ENCODE measurements at regions not wholly inside any gene's neighbourhood (a gene's known extent, or its start where the extent isn't known, plus 50 kb on each side); places are given as distances from the start of the nearest gene placed in this dataset.

DNA sequence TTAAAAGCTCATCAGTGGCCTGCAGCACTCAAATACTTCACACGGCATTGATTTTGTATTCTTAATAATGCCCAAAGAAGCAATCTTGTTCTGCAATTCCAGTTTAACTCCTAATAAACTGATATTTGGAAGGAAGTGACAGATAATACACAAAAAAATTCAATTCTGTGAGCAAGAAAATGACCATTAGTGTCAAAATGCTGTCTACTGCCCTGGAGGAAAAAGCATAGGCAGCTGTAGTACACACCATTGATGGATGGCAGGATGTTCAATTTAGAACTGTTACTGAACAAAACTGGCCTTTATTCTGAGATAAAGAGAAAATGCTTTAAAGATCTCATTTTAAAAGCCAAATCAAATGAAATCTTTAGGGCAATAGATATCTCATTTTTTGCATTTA is 251.3 kb upstream of the FMN2 start:
- no peak for DNase-seq

DNA sequence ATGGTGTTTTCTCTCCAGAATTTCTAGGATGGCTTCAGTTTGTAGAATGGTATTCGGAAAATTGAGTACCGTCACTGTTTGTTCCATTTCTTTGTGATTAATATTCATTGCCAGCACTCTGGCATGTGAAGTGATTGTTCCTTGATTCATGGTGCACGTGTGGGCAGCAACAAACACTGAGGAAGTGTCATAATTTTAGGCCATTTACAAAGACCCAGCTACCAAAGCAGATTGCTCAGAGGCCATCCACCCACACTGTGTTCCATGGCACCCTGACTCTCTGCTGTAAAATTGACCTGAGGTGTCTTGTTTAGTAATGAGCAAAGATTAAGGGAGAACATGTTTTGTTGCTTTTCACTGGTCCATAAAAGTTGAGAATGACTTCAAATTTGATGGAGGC is 250.9 kb upstream of the FMN2 start:
- DNase-seq: no peak

DNA sequence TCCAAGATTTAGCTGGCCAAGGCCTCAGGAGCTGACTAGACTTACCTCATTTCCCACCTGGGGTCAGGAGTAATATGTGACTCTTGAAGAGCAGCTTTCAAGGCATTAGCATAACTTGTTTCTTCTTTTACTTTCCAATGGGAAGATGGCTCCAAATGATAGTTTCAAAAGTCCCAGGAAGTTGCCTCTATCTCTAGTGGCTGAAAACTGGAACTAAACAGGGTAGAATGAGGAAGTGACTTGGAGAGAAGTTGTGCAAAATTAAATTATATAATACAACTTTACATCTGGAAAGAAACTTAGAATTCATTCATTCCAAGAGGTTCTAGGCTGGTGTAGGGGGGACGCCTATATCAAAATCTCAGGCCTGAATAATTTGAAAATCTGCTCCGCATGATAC is 250.1 kb upstream of the FMN2 start:
- DNase-seq: no peak

DNA sequence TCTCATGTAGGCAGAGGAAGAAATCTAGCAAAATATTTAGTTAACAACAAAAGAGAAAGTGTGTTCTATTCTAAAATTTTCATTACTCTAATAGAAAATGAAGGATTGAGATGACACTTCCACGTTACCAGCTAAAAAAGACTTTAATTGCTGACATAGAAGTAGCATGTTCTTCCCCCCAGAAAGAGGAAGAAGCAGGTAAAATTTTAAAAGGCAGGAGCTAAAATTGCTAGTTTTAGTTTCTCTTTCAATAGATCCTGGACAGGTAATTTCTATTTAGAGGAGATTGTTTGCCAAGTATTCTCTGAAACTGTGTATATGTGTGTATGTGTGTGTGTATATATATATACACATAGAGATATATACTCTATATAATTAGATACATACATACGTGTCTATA is 248.1 kb upstream of the FMN2 start:
- DNase-seq: no peak

DNA sequence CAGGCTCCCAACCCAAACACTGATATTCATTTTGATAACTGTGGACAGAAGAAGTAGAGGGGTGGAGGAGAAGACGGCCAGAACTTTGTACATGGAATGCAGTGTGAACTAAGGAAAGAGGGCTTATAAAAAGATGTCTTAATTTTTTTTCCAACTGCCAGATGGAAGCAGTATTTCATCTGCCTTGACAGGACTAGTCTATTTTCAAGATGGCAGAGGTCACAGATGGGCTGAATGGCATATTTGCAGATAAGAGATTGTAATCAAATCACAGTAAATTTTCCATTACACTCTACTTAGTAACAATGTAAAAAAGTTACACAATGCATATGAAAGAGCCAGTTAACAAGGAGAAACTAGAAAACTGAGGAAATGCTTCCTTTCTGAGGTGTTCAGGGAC is 246.8 kb upstream of the FMN2 start:
- DNase-seq: no peak

DNA sequence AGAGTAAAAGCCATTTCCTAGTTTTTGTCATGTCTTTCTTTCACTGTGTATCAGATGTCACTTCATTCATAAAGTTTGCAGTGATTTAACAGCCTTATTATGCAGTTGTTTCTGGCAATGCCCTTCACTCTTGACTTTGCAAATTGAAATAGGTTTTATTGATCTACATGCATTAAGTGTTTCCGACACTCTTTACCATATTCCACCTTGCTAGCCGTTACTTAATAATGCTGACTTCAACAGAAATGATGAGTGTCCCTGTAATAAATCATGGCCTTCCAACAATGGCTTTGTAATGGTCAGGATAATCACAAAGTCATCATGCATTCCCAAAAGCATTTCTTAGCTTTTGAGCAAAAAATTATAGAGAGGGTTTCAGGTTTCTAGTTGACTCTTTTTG is 236.8 kb upstream of the FMN2 start:
- DNase-seq: no peak

DNA sequence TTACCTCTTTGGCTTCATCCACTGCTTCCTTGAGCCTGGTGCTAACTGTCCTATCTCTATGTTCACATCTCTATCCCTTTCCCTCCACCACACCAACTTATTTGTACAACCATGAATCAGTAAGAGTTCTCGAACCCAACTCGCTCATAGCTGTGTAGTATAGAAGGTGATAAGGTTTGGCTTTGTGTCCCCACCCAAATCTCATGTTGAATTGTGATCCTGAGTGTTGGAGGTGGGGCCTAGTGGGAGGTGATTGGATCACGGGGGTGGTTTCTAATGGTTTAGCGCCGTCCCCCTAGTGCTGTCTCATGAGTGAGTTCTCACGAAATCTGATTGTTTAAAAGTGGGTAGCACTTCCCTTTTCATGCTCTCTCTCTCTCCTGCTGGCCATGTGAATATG is 235.6 kb upstream of the FMN2 start:
- DNase-seq: no peak

DNA sequence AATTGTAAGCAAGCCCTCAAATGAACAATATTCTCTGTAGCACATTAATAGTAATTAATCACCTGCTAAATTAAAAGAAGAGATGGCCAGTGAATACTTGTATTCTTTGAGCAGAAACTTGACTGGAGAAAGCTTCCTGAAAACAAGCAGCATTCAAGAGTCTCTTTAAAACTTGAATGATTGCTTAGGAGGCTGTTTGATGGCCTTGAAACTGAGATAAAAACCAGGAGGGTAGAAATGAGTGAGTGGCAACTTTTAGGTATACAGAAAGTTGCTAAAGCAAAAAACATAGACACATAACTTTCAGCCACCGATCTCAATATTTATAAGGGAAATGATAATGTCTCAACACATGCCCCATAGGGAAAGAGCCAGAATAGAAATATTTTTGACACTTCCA is 234.8 kb upstream of the FMN2 start:
- no peak for DNase-seq

DNA sequence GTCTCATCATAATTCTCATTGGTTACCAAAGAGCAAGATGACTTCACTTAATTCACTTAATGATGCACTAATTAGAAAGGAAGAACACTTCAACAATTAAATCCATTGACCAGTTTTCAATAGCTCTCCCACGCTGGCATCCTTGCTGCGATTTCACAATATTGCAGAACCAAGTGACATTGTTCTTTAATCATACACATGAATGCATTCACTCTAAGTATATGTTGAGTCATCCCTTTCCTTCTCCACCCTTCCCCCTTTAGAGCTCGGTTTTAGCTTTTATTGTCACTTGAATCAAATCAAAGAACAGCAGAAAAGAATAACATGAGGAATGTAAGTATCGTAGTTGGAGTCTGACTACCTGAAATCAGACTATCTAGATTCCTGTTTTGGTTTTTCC is 233.6 kb upstream of the FMN2 start:
- no peak for DNase-seq

DNA sequence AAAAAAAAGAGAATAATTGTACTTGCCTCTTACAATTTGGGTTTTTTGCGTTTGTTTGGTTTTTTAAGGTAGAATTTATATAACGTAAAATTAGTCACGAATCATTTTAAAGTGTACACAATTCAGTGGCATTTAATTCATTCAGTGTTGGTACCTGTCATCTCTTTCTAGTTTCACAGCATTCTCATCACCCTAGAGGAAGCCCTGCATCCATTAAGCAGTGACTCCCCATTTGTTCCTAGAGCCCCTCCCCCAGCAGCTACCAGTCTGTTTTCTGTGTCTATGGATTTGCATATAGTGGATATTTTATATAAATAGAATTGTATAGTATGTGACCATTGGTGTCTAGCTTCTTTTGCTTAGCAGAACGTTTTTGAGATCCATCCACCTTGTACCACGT is 233.2 kb upstream of the FMN2 start:
- no peak for DNase-seq

DNA sequence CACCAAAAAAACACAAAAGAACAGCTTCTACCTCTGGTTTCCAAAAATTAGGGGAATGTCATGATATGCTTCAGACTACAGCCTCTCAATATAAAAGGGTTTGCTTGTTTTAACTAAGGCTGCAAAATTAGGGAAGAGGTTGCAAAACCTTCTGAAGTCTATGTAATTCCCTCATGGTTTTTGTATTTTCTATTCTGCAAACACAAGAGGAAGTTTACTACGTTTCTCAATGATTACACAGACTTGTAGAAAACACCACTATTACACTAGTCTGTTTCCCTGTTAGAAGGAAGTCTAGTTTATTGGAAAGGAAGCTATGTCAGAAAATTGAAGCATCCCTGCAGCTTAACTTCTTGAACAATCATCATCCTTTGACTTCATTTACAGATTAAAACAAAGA is 229.7 kb upstream of the FMN2 start:
- DNase-seq: no peak

DNA sequence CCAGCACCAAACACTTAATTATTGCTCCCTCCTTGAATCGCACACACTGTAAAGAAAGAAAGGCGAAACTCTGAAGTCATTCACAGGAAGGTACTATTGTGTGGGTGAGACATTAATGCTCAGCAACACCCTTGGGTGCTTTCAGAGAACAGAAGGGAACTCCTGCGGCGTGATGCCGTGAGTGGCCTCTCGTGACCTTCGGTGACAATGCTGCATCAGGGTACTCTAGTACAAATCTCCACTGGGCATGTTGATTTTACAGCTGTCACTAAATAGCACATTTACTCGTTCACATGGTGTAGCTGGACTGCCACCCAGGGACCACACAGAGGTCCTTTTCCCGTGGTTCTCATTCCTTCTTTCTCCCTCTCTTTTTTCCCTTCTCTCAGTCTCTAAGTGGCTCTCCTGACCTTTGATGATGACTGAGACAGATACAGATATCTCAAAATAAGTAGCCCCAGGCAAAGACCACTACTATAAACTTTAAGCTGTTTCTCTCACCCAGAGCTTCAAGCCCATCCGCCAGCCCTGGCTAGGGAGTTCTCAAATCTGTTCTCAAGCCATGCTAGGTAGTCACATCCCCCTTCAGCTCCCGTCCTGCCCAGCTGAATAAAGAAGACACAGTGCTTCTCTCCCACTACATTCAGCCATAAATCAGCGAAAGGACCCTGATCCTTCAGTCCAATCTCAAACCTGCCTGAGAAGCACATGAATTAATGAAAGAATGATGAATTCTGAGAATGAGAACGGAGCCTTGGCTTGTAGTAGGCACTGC is 223.4 kb upstream of the FMN2 start:
- DNase-seq: no peak

DNA sequence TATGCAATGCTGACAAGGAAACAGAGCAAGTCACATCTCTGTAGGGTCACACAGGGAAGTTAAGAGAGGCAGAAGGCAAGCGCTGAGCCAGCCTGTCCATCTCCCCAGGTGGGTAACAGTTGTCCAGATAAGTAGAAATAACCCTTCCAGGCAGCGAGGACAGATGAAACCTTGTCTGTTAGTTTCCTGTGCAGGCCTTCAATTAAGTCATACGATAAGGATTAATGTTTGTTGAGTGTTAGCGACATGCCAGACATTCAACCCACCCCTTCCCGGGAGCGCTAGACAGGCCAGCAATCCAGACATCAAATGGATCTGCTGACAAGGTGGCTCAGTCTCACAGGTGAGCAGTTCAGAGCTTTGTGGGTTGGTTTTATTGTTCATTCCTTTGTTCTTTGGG is 221.5 kb upstream of the FMN2 start:
- no peak for DNase-seq

DNA sequence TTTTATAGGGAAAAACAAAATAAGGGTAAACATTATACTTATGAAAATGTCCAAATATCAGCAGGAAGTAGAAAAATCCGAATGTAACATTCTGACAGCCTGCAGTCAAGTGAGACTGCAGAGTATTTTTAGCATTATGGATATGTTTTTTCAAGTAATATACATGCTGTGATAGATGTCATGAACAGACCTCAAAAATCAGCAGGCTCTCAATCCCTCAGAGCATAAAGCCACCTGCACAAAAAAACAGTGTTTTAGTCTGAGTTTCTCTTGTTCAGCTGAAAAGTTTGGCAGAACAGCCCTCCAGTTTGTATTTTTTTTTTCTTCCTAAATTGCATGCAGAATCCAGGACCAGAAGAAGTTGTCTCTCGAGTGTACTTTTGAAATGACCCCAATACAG is 219.1 kb upstream of the FMN2 start:
- DNase-seq: no peak

DNA sequence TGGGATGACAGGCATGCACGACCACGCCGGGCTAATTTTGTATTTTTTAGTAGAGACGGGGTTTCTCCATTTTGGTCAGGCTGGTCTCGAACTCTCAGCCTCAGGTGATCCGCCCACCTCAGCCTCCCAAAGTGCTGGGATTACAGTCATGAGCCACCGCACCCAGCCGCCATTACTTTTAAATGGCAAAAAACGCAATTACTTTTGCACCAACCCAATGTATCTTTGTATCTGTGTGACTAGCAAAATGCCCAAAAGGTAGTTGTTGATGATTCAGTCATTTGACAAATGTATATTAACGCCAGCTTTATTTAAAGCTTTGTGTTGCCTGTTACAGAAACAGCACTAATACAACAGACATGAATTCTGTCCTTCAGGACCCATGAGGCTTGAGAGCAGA is 216.9 kb upstream of the FMN2 start:
- no peak for DNase-seq

DNA sequence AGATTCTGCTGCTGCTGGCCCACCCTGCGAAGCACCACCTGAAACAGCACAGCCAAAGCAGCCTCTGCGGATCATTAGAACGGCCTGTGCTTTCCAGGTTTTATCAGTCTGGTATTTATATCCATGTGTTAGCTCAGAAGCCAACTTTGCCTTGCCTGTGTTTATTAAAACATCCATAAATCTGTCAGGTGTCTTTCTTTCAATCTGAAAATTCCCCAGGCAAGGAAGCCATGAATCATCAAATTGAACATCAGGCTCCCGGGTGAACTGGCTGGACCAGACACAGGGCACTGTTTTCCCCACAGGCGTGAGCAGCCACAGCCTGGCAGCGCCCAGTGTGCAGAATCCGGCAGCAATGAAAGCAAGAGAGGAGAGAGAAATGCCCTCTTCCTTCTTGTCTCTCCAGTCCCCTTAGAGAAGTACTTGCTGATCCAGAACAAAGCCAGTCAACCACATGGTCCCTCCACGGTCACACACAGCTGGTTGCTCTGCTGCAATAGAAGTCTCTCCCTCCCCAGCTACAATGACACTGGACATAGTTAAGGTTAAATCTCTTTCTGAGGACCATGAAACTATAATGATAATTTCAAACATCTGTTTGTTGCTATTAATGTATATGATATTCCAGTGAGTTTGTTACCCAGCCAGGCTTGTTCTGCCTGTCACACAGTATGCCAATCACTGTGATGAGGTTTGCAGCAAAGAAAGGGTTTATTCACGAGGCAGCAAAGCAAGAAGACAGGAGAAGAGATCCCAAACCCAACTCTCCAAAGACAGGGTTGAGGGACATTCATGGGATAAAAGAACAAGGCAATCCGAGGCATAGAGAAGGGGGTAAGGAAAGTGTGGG is 212.1 kb upstream of the FMN2 start:
- no peak for DNase-seq

DNA sequence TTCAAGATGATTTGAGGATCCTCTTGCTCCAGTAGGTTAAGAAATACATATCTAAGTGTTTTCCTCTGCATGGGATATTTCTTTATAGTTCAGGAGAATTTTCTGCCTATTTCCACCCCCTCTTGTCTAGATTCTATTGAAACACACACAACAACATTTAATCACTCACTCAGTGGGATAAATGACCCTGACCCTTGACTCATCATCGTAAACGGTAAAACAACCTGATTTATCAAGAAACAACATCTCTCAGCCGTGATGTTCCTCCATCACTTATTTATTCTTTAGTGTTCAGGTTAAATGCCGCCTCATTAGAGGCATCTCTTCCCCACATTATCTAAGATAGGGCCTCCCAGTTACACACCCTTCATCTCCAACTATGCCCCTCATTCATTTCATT is 208.7 kb upstream of the FMN2 start:
- no peak for DNase-seq

DNA sequence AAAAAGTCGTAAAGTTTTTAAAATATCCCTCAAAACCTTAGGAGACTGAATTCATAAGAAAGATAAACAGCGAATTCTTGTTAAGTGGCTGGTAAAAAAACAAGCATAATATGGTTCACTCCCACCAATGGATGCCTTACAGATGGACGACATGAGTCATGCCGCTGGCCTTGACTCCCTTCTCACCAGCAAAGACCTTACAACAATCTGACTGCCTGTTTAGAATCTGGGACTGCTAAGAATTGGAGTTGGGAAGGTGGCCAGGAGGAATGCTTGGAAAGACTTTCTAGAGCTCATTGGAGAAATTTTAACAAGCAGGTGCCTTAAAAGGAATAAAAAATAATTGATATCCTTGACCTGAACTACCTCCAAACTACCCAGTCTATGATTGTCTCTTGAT is 206.9 kb upstream of the FMN2 start:
- no peak for DNase-seq

DNA sequence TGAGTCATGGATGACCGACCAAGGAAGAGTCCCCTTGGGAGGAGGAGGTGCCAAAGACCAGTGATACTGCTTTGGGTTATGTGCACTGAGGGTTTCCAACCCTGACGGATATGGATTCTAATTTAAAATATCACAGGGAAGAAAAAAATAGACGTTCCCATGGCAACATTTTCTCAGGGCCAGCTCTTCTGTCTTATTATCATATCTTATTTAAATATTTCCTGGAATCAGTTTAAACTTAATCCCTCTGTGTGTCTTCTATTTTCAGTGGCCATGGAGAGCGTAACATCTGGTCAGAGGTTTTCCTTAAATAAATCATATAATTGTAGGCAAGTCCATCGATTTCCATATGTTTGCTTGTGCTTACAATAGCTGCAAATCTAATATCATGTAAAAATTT is 205.4 kb upstream of the FMN2 start:
- DNase-seq: no peak

DNA sequence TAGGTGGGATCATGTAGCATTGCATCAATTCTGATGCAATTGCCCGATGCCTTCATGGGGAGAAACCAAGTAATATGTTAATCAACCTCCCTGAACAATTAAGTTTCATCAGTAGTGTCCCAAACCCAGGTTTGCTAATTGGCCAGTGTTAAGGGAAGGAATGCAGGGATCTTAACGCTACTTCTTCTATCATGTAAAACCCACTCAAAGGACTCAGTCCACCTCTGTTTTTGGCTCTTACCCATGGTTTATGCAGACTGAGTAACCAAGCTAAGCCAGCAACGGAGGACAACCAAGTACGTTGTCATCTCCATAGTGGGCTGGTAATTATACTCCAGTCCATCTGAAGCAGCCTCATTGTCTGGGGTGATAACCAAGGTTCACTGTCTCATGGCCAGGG is 203.0 kb upstream of the FMN2 start:
- no peak for DNase-seq

DNA sequence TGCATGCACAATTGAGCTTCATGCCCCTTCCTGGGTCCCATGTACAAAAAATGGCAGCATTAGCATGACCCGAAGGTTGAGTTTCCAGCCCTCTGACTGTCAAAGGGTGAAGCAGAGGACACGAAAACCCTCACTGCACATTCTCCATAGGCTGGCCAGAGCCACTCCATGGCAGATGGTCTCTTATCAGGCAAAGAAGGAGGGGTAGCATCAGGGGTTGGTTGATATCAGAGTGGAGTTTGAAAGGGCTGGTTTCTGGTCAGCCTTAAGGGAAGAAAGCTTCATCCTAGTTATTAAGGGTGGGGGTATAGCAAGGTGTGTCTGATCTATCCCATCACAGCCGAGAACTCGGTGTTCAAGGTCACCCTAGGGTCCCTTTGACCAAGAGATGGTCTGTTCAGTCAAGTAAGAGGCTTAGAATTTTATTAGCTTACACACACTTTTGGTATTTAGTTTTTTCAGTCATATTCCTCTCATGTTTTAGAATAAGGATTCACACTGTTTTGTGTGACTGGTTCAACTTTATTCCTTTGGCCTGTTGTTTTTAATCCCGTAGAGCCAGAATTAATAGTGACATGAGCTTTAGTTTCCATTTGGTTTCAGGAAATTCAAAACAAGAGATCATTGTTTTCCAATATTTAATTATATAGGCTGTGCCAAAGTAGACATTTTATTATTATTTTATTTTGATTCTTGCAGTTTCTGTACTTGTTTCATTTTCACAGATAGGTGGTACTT is 199.9 kb upstream of the FMN2 start:
- DNase-seq: no peak

DNA sequence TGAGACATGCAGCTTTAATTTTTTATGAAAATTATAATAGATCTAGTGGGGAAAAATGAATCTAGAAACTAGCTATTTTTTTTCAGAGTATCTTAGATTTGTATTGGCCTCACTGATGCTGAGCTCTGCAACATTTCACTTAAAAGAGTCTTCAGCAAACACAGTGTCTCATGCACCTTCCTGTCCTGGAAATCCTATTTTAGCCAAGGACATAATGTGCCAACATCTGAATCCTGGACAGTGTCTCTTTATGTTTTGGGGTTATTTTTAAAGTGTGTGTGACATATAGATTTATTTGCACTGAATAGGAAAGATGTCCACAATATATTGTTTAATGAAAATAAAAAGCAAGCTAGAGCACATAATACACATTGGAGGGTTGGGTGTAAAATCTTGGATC is 199.1 kb upstream of the FMN2 start:
- DNase-seq: no peak

DNA sequence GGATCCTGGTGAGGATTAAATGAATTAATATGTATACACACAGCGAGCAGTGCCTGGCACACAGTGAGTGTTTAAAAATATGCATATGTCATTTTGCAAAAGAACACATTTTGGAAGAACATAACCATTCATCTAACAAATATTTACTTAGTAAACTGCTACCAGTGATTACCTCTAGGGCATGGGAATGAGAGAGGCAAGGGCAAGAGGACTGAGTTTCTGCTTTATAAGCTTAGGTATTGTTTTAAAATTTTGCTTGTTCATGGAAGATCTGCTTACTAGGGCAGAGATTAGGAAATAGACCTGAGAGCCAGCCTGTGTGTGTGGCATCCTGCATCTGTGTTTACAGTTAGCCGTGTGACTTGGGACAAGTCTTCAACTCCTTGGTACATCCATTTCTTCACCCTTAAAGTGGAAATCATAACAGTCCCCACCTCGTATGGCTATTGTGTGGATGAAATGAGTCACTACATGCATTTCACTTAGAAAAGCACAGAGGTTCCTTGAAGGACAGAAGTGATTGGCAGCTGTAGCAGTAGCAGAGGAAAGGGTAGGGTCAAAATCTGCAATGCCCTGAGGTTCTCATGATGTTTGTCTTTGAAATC is 198.5 kb upstream of the FMN2 start:
- no peak for DNase-seq

DNA sequence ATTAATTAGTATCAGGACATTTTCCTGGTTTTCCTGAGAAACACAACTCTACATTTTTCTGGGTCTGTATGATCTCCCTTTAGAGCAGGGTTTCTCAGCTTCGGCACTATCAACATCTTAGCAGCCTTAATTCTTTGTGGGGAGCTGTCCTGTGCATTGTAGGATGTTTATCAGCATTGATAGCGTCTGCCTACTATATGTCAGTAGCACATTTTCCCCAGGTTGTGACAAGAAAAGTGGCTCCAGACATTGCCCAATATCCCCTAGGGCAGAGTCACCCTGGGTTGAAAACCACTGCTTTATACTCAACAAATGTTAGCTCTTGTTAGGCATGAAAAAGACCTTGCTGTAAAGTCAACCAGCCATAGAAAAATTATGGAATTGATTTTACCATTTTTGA is 195.1 kb upstream of the FMN2 start:
- no peak for DNase-seq
